DND-41 (cell line): ENCODE measurements at regions not wholly inside any gene's neighbourhood (a gene's known extent, or its start where the extent isn't known, plus 50 kb on each side); places are given as distances from the start of the nearest gene placed in this dataset.

Experiments used
- EZH2 ChIP-seq: IDR thresholded peaks from 3 replicates; pipeline ENCODE4 v1.6.1; 2012; ENCODE audit warnings: borderline replicate concordance, low read depth, mild to moderate bottlenecking, moderate library complexity, low read length, inconsistent platforms; ENCODE audit not compliant: severe bottlenecking
- TF ChIP-seq, protein P1 (sequence below): IDR thresholded peaks from 2 replicates; pipeline ENCODE4 v1.5.1; 2012; ENCODE audit warnings: borderline replicate concordance, low read length, moderate library complexity, mild to moderate bottlenecking; ENCODE audit not compliant: poor library complexity, severe bottlenecking; ENCODE audit errors: extremely low read depth

DNA sequence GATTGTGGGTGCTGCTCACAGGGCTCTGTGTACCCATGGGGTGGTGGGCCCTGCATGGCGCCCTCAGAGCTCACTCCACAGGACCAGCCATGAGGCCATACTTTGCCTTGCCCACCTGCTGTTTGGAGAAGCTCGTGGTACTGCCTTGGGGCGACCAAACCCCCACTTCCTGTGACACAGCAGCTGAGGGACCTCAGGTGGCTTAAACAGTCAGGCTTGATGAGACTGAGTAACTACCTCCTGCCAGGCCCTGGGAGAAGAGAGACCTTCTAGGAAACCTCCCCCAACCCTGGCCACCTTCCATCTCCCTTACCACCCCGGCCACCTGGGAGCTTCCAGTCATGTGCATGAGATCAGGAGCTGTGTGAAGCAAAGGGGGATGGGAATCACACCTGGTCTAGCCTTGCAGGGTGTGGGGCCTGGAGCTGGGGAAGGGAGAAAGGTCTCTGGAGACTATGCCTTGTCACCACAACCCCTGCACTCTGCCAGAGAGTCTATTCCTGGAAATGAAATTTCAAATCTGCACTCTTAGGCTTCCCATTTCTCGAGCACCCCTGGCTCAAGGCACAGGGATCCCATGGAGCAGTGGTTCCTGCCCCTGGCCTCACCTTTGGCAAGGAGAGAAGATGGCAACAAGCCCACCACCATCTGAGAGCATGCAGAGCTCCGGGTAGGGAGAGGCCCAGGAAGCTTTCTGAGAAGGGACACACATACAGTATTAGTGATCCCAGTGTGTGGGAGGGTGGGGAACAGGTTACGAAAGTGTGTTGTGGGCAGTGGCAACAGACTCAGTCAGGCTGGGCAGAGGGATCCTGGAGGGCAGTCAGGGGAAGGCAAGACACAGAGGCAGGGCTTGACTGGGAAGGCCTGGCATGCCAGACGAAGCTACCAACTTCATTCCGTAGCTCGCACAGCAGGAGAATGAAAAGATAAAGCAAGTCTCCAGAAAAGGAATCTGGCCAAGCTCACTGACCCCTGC, 125.0 kb downstream of the URI1 start:
- TF ChIP-seq, protein P1, sequence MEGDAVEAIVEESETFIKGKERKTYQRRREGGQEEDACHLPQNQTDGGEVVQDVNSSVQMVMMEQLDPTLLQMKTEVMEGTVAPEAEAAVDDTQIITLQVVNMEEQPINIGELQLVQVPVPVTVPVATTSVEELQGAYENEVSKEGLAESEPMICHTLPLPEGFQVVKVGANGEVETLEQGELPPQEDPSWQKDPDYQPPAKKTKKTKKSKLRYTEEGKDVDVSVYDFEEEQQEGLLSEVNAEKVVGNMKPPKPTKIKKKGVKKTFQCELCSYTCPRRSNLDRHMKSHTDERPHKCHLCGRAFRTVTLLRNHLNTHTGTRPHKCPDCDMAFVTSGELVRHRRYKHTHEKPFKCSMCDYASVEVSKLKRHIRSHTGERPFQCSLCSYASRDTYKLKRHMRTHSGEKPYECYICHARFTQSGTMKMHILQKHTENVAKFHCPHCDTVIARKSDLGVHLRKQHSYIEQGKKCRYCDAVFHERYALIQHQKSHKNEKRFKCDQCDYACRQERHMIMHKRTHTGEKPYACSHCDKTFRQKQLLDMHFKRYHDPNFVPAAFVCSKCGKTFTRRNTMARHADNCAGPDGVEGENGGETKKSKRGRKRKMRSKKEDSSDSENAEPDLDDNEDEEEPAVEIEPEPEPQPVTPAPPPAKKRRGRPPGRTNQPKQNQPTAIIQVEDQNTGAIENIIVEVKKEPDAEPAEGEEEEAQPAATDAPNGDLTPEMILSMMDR = no peak
- no peak for TF ChIP-seq EZH2
